NCI-H2081 treated with DMSO at 0.1 percent for 48 hours (cell line): ENCODE measurements at regions not wholly inside any gene's neighbourhood (a gene's known extent, or its start where the extent isn't known, plus 50 kb on each side); places are given as distances from the start of the nearest gene placed in this dataset.
"Not testable (repeated sequence)": the region's sequence is repeated elsewhere in the genome, so short reads cannot be mapped to it uniquely, and the experiment has no call there.

Source experiments
- DNase-seq: peaks from one replicate; lab custom pipeline; 2025; lab: John Stamatoyannopoulos, UW

DNA sequence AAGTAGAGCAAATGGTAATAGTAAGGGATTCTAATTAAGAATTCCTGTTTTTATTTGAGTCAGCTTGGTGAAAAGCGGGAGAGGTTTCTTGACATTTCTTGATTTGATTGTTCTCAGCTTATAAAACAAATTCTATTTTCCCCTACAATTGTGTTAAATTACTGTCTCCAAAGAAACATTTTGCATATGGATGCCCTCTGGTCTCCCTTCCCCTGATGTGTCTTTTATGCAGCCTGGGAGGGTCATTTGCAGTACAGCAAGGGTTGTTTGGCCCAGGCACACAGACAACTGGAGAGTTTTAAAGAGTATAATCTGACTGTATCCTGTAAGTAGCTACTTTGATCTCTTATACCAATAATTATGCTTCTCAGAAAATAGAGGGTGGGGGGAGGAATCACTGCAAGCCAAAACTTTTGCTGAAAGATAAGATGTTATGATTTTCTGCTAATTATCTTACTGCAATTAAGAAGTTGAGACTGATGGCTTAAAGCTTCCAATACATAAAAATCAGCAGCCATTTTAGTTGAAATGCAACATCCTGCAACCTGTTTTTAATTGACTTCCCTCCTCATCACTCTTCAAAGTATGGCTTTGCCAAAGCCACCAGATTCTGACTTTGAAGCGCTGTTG, 204.1 kb upstream of the SEMA6A start:
- no peak for DNase-seq

DNA sequence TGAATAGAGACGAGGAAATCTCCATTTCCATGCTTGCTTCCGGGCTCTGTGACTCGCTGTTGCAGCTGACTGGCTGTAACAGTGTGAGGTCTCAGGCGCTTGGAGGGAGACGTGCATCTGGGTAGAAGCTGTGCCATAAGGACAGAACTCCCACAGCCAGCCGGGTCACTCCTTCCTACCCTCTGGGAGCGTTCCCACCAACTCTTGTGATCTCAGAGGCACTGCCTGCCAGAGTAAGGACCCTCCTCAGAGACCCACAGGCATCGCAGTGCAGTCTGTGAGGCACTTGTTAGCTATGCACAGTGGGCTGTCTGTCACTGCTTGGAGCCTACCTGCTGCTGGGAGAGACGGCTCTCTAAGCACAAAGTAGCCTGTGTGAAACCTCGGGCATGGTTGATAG, 203.4 kb upstream of the SEMA6A start:
- DNase-seq = no peak

DNA sequence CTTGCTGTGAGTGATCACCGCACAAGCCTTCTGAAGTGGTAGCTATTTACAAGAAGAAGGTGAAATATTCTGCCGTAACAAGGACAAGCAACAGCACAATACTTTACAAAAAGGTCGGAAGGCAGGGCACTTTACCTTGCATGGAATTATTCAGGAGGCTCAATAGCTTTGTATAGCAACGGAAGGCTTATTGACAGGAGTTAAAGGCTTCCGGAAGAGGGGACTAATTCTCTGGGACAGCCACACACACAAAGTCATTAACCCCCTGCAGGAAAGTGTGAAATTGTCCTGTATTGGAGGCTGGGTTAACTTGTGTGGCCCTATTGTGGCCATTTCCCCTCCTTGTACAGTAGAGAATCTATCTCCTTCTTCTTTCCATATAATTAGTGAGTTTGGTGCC, 199.3 kb upstream of the SEMA6A start:
- no peak for DNase-seq

DNA sequence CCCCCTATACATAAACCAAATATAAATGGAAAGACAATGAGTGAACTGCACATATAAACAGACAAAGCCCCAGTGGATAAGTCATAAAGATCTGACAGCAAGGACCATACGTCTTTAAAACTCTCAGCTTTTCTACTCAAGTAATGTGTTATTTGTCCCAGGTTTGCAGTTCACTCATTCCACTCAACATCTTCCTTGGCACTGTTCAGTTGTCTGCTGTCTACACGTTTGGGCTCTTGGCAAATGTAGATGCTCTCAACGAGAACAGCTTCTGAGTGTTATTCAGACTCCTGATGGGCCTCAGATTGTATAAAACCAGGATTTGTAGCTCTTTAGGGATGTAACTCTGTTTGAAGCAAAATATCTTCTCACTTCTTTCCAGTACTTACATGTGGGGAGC, 198.2 kb upstream of the SEMA6A start:
- no peak for DNase-seq

DNA sequence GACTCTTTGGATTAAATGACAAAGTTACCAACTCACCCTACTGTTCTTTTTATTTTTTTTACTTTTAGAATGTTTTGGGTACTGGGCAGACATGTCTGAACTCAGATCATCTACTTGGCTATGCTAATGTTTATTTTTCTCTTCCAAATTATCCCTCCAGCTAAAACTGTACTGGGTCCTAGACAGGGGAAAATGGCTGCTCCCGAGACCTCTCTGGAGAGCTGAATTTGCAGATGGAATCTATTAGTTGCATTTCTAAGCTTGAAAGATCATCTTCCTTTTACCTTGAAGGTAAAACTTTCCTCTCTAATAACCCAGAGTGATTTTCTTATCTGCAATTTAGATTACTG, 197.5 kb upstream of the SEMA6A start:
- DNase-seq = no peak

DNA sequence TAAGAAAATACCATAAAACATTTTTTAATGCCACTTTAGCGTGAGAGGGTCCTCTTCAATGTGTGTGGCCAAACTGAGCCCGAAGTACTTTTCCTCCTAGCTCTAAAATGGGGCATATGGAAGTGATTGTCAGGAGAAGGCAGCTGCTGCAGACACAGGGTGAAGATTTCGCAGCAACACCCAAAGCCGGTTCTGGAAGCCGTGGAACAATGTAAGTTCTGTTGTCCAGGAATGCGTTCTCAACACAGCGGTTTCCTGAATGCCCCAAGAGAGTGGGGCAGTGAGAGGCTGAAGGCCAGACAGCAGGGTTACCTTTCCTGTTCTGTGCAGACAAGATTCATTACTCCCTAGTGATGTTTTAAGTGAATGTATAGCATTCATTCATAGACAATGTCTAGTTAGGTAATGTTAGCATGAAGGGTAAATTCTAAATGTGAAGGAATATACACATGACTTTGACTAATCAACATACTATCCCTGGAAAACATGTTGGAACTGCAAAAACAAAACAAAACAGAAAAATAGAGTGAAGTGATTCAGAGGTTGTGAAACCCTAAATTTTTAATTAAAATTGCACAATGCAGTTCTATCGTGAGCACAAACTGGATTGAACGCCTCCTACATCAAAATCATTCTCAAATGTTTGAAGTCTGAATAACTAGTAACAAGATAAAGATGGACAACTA, 197.0 kb upstream of the SEMA6A start:
- DNase-seq = no peak

DNA sequence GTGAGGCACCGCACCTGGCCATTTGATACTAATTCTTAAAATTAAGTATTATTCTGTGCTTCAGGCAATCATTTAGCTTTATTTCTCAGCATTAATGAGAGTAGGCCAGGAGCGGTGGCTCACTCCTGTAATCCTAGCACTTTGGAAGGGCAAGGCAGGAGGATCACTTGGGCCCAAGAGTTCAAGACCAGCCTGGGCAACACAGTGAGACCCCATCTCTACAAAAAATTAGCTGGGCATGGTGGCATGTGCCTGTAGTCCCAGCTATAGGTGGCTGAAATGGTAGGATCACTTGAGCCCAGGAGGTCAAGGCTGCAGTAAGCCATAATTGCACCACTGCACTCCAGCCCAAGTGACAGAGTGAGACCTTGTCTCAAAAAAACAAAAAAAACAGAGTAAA, 195.3 kb upstream of the SEMA6A start:
- not testable (repeated sequence) for DNase-seq

DNA sequence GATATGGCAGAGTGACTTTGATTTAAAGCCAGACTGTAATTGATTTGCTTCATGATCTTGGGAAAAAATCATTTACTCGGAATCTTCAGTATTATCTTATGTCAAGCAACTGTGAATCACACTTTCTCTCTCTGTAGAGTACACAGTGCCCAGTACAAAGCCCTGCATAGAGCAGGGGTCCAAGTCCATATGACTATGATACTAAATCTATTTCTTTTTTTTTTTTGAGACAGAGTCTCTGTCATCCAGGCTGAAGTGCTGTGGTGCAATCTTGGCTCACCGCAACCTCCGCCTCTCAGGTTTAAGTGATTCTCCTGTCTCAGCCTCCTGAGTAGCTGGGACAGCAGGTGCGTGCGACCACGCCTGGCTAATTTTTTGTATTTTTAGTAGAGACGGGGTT, 194.8 kb upstream of the SEMA6A start:
- no peak for DNase-seq

DNA sequence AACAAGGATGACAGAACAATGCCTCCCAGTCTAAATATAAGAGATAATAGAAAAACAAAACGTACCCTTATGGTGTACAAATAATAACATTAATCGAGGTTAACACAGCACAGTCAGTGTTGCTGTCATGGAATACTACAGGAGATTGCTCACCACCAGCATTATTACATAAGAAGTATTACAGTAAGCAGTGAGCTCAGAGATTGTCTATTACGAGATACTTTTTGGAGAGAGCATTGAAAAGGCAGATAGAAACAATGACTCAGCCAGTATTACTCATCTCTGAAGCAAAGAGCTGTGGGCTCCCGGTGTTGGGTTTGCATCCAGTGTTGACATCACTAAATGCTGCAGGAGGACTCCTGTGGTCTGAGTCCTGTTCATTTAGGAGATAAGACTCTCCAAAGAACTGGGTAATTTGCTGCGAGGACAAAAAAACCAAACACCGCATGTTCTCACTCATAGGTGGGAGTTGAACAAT, 191.9 kb upstream of the SEMA6A start:
- DNase-seq = no peak

DNA sequence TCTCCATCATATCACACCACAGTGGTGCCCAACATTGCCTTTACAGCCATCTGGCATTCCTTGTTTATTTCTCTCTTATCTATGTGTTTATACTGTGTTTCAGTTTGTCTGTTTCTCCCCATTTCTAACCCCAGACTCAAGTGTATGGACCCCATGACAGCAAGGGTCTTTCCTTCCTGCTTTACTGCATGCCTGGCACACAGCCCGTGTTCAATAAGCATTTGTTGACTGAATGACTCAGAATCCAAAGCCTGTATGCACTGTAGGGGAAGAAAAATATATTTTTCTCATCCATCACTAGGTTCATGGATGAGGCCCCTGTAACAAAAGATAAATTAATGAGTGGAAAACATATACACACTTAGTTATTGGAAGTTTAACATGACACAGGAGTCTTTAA, 190.8 kb upstream of the SEMA6A start:
- no peak for DNase-seq

DNA sequence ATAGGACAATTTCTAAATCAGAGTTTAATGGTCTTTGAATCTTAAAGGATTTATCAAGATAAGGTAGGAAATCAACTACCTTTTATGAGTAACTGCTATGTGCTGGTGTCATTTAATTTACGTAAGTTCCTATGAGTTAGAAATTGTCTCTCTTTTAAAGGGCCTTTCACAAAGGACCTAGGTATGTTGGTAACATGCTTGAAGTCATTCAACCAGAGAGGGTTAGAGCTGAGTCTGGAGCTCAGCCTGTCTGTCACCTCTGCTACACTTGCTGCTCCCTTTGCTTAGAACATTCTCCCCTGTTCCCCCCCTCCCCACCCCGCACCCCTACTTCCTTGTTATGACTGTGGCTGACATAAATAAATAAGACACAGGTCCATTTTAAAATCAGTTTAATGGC, 190.3 kb upstream of the SEMA6A start:
- no peak for DNase-seq

DNA sequence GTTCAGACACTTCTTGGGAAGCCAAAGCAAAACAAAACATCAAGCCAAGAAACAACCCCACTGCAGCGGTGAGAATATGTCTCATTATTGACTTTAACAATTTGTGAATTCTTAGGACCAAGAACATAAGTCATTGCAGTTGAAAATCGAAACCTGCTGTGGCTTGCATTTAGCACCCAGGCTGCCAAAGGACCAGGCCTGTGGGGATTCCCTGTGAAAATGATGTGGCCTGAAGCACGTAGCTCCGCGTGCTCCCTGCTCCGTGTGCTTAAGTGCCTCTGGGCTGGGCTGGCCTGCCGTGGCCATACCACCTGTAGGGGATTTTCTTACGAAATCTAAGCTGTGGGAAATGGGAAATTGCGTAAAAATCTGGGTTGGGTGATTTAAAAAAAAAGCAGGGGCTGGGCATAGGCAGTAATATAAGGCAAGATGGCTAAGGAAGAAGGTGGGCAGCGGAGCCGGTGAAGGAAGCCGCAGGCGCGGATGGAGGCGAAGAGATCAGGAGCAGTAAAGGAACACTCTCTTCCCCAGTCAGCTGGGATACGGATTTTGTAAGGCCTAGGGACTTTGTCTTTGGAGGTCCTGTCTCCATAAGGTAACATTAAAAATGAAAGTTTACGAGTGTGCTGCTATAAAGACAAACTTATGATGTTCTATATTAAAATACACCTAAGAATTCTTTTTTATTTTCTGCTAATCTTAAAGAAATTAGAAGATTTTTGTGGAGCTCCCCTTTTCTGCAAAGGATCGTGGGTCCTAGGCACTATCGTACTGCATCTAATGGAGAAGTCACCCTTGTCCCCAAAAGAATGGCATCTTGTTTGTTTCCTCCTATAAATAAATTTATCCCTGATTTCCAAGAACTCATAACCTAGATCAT, 189.6 kb upstream of the SEMA6A start:
- no peak for DNase-seq

DNA sequence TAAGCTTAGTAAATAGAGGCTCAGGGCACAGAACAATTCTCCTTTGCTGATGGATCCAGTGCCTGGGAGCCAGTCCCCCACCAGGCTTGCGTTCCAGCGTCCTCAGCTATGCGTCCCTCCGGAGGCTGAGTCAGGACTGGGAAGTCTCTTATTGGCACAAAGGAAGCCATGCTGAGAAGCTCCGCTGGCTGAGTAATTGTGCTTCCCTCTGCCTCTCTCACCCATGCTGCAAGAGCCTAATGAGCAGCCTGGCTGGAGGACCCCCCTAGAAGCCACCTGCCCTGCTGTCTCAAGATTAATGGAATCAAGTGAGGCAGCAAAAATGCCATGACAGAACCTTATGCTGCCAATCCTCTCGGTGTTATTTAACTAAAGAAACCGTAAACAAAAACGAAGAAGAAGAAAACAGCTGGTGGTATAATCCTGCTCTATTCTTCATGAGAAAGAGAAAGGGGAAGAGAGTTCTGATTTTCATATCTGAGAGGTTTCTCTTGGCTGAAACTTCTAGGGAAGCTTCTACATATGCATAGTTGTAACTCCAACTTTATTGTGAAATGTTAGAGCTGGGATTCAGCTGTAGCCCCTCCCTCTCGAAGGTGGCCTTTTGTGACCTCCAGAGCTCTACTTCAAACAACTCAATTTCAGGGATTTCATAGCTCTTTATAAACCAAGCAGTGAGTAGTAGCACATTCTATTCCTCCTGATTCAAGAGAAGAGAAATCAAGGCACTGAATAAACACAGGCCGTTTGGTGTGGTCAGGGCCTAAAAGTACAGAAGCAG, 185.4 kb upstream of the SEMA6A start:
- no peak for DNase-seq

DNA sequence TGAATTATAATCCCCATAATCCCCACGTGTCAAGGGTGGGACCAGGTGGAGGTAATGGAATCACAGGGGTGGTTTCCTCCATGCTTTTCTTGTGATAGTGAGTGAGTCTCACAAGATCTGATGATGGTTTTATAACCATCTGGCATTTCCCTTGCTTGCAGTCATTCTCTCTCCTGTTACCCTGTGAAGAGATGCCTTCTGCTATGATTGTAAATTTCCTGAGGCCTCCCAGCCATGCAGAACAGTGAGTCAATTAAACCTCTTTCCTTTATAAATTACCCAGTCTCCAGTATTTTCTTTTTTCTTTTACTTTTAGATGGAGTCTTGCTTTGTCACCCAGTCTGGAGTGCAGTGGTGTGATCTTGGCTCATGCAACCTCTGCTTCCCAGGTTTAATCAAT, 182.7 kb upstream of the SEMA6A start:
- DNase-seq = no peak

DNA sequence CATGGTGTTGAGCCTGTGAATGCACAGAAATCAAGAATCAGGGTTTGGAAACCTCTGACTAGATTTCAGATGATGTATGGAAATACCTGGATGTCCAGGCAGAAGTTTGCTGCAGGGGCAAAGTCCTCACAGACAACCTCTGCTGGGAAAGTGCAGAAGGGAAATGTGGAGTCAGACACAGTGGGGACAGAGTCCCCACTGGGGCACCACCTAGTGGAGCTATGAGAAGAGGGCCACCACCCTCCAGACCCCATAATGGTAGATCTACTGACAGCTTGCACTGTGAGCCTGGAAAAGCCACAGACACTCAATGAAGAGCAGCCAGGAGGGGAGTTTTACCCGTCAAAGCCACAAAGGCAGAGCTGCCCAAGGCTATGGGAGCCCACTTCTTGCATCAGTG, 181.9 kb upstream of the SEMA6A start:
- no peak for DNase-seq

DNA sequence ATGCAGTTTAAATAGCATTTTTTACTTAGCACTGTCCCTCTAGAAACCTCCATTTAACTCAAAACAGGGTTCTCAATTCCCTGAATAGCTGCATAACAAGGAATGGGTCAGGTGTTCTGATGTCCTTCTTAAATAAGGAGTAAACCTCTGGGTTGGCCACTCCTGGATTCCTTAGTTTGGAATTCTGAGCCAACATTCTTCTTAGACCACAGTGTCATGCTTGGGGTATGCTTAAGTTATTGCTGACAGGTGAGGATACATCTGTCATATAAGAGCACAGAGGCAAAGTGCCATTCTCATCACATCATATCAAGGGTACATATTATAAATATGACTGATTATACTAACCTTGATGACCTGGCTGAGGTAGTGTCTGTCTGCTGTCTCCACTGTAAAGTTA, 179.9 kb upstream of the SEMA6A start:
- DNase-seq = no peak

DNA sequence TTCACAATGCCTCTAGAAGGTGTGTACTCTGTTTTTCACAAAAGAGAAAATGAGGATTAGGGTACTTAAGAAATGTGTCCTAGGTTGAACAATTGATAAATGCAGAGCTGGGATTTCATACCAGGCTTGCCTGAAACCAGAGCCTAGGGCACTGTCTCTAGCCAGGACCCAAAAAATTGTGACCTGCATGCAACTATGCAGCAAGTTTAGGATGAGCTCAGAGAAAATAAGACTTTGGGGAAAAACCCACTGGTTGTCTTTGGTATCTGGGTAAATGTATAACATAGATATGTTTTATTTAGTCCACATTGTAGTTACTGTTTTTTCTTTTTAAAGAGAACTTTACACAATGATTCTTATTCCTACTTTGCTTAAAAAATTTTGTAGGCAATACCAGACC, 177.1 kb upstream of the SEMA6A start:
- no peak for DNase-seq

DNA sequence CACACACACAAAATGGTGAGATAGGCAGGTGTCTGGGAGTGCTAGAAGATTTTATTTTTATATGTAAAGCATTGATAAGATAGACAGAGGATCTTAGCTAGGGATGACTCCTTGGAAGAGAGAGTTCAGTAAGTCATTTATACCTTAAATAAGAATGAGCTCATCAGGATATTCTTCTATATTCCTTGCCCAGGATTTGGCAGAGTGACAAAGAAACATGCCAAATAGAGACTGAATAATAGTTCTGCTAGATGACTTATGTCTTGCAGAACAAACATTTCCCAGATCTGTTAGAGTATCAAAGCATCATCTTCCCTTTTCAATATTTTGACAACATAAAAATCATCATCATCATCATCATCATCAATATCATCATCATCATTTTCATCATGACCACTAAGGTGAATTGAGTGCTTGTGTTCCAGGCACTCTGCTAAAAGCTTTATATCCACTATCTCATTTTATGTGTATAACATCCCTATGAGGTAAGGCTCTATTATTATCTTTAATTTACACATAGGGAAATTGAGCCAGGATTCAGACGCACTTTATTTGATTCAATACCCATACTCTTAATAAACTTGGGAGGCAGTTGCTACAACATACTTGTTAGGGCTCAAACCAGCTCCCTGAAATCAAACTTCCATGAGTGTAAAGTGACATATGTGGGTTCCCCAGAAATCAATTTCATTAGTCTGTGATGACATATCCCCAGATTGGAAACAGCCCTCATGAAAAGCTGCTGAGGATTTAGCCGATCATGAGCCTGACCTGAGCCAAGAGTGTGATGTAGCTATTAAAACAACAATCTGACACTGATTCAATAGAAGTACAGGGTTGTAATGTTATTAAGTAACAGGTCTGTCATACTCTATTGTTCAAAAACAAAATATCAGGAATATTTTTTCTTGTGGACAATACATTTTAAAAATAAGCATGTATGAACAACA, 176.3 kb upstream of the SEMA6A start:
- DNase-seq = no peak

DNA sequence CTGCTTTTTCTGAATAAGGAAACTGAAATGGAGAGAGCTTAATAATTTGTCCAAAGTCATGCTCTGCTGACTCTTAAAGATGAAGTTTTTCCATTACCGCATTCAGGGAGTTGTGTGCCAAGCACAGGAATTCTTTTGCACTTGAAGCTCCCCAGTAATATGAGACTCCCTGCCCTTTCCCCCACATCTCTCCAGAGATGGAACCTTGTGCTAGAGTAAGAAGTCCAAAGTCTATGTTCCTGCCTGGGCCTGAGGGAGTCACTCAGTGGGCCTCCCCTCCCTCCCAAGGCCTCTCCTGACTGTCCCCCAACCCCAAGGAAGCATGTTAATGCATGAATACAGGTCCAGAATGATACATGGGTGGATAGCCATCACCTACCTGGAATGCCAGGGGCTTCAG, 173.3 kb upstream of the SEMA6A start:
- no peak for DNase-seq

DNA sequence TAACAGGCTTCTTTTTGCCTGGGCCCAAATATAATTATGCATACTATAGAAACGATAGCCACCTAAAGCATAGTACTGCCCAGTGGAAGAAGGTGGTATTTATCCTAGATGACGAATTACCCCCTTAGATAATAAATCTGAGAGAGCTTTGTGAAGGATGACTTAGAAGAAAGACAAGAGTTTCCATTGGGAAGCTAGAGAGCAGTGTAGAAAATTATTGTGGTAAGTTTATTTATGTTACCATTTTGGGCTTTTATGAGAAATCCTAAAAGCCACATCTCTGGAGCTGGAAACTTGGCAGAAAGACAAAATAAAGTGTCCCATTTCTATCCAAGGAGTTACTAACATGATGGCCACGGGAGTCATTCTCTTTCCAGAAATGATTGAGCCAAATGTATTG, 172.0 kb upstream of the SEMA6A start:
- no peak for DNase-seq

DNA sequence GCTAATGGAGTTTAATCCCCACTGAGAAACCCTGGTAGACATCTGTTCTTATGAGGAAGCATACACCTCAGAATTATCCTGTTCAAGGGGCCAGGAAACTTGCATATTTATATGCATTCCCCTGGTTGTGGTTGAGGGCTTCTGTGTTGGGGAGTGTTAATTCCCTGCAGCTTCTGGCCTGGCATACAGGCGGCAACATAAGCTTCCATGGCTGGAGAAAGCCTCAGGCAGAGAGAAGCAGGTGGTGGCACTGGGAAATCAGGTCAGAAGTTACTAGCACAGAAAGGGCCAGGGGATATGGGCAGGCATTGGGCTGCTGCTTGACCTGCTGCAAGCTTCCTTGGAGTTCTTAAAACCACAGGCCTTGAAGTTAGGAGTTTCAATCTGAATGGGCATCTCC, 166.1 kb upstream of the SEMA6A start:
- DNase-seq = no peak
